Stimulated activated CD8-positive, alpha-beta memory T cell treated with anti-CD3 and anti-CD28 coated beads, Interleukin-2, amount 100 ng/mL, for 48 hours (primary cell): ENCODE measurements at regions not wholly inside any gene's neighbourhood (a gene's known extent, or its start where the extent isn't known, plus 50 kb on each side); places are given as distances from the start of the nearest gene placed in this dataset.
A peak's percentile ranks its signal among the peaks of the same experiment; 100 is the strongest.

ENCODE experiments used
- DNase-seq, 2 donors: peaks; one replicate each; pipeline ENCODE4 v3.0.0-alpha.2; 2020; ENCODE audit warnings: low read depth in 2 of 2

DNA sequence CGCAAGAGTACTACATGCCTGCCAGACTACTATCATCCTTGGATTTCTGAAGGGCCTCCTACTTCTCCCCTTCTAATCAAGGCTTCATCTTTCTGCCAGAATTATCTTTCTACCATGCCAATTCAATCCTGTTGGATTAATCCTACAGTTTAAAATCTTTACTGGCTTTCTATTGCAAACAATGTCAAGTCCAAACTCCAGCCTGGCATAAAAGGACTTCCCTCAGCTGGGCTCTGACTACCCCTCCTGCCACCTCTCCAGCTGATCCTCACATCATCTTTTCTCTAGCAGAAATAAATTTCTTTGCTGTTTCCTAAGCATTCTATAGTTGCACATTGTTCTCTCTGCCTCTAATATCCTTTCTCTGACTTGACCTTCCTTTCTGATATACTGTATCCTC lies 119.7 kb upstream of the RAD23B start:
- DNase-seq, result no peak

DNA sequence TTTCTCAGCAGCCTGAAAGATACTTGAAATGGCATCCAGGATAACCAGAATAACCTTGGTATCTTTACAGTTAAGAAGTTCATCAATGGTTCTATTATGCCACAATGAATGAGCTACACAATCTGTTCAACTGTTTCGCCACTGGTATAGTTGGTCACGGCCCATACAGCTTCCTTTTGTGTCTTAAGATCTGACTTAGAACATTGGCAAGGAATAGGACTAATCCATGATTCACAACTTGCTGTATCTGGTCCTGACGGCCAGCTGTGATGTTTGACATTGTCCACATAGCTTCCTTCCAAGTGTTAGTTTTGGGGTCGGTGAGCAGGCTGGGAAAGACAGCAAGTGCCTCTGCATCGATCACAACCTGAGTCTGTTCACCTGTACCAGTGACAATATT lies 113.3 kb upstream of the RAD23B start:
- no peak for DNase-seq

DNA sequence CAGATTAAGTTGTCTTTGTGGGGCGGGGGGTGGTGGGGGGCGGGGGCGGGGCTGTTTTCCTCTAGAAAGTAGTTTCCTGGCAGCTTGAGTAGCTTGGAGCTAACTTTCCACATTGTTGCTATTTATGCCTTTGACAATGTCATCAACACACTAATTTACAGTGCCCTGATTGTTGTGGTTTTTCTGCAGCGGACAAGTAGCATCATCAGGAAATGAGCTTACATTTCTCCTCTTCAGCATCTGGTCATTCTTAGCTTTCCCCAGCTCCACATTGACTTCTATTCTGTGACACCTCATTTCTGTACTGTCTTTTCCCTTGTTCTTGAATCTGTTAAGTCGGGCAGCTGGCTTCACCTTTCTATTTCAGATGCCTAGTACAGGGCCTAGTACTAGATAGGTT lies 112.3 kb upstream of the RAD23B start:
- DNase-seq, result no peak

DNA sequence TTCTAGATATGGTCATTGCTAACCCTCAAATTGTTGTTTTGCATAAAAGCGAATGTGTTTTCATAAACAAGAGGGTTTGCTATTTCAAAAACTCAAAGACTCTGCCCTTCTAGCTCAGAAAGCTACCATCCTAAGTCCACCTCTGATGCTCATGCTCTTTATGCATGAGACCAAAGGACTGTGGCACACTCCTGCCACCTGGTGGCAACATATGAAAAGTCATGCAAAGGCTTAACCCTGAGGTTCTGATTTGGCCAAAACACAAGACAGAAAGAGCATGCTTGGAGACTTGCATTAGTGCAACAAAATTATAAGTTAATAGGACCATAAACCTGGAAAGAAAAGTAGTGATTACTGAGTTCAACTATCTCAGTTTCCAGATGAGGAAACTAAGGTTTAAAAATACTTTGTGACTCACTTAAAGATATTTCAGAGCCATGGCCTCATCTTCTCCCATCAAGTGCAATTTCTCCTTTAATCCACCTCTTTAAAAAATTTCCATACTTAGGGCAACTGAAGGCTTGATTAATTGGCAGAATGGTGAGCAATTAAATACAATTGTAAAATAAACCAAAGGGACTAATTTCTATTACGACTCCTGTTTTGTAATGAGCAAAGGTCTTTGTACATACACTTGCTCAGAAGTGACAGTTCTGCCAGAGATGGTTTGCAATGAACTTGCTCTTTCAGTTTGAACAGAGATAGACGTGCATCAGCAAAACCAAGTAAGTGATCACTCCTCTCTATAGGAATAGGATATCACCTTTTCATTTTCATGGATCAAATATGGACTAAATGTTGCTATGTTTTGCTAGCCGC lies 110.7 kb upstream of the RAD23B start:
- peak; percentile 32 to 53 for DNase-seq

DNA sequence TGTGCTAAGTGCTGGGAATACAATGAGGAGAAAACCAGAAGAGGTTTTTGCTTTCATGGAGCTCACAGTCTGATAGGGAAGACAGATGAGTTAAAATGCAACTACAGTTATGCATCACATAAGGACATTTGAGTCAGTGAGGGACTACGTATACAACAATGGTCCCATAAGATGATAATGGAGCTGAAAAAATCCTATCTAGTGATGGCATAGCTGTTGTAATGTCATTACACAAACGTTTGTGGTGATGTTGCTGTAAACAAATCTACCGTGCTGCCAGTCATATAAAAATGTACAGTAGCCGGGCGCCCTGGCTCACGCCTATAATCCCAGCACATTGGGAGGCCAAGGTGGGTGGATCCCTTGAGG lies 110.1 kb upstream of the RAD23B start:
- no peak for DNase-seq

DNA sequence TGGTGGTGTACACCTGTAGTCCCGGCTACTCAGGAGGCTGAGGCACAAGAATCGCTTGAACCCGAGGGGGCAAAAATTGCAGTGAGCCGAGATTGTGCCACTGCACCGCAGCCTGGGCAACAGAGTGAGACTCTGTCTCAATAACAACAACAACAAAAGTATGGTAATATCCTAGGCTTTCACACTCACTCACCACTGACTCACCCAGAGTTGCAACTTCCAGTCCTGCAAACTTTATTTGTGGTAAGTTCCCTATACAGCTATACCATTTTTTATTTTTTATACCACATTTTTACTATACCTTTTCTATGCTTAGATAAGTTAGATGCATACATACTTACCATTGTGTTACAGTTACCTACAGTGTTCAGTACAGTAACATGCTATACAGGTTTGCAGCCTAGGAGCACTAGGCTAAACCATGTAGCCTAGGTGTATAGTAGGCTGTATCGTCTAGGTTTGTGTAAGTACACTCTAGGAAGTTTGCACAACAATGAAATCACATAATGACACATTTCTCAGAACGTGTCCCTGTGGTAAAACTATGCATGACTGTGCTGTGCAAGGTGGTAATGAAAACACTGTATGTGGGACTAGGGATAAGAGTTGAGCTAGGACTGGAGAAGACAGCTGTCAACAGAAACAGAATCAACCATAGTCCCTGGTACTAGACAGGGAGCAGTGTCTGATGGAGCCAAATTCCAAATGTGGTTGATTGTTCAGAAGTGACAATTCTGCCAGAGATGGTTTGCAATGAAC lies 109.5 kb upstream of the RAD23B start:
- DNase-seq, result no peak

DNA sequence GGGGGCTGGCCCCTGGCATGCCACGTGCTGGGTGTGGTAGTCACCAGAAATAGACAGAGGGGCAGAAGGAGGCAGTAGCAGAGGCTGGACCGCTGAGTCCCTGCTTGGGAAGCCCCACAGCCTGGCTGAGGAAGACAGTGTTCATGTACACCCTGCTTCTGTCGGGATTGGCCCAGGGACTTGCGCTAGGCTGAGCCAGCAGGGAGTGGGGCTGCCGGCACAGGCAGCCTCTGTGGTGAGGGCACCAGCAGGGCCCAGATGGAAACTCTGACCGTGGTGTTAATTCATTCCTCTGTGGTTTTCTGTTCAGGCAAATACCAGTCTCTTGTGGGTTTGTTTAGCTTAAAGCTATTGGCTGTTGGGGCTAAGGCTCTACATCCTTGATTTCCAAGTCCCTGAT lies 108.6 kb upstream of the RAD23B start:
- DNase-seq, result no peak

DNA sequence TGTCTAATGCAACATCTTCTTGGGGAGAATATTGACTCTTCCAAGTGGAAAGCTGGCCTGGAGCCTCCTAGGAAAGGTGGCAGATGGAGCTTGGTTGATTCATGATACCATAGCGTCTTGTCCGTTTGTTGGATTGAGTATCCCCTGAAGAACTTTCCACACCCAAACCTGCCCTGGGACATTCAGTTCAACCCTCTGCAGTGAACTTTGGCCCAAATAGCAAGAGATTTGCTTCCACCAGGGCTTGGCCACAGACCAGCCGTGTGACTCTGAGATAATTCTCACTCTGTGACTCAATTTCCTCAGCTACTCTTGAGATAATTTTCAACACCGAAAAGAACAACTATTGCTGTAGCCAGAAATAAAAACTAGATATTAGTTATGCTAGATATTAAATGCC lies 108.0 kb upstream of the RAD23B start:
- no peak for DNase-seq

DNA sequence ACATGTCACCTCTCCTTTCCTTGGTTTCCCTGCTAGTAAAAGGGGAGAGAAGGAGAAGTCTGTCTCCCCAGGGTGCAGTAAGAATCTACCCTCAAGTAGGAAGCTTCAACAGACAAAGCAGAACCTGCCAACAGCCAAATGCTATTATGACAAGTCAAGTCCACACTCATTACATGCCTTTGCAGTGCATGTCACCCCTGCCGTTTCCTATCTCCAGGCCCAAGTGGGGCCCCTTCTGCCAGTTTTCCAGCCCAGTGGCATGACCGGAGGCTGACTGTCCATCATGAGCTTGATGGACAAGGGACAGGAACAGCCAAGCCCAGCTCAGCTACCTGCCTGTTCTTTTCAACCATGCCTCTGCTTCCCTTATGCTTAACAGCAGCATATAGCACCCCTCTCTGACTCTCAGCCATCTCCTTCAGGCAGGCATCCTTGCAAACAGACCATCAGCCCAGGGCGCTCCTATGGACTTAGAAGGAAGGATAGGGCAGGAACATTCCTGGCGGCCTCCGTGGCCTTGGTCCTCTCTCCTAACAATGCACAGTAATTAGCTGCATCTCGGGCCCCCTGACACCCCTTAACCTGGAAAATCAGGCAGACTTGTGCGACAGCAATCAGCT lies 107.2 kb upstream of the RAD23B start:
- DNase-seq, result no peak

DNA sequence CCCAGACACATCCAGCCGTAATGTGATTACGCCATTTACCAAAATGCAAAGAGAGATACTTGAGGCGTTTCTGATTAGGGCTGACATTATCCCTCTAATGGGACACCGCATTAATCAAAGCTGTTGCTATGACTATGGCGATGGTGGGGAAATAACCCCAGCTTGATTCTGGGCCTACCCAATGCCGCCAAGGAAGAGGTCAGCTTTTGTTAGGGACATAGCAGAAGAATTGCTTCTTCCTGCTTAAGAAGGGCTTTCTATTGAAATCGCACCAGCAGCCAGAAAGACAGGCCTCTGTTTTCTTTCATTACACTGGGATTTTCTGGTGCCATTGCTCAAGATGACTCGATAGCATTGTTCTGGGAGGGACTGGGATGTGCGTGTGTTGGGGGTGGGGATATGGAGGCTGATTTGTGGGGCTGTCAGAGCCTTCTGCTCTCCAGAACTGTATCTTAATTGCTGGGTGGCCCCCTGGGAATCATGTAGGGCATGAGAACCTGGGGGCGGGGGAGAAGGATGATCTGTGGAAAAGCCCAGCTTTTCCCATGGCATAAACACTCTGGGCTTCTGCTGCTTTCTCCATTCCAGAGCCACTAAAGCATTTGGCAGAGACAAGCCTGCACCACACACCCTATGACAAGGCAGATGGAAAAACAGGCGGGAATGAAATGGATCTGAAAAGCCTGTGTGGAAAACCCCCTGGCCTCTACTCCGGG lies 106.5 kb upstream of the RAD23B start:
- DNase-seq, result no peak

DNA sequence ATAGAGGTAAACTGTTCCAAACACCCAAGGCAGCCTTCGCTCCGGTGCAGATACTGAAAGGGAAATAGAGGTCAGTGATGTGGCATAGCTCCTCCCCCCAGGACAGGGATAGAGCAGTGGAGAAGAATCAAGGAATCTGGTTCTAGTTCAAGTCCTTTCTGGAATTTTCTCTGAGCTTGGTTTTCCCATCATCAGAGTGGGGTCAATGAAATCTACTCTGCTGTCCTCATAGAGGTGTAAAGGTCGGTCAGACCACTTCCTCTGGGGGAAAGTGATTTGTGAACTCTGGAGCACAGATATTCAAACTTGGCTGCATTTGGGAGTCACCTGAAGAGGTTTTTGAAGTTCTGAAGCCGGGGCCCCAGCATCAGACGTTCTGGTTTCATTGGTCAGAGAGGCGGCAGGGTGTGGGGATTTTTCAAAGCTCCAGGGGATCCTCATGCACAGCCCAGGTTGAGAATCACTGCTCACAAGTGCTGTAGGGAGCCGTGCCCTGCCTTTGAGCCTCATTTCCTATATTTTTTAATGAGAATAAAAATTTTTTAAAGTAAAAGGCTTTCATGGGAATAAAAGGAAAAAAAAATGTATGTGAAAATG lies 105.7 kb upstream of the RAD23B start:
- DNase-seq, result no peak

DNA sequence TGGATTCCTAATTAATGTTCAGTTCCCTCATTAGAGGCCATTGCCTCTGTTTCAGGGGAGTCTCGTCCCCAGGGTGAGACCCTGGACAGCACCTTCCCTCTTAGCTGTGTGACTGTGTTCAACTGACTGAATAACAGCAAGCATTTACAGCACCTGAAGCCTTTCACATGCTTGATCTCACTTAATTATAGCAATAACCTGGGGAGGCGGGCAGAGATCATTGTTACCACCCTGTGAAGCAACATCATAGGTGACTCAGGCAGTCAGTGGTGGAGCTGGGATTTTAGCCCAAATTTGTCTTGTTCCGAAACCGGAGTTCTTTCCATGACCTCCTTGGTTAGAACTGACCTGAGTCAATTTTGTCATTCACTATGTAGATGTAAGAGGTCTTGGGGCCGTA lies 105.2 kb upstream of the RAD23B start:
- no peak for DNase-seq

DNA sequence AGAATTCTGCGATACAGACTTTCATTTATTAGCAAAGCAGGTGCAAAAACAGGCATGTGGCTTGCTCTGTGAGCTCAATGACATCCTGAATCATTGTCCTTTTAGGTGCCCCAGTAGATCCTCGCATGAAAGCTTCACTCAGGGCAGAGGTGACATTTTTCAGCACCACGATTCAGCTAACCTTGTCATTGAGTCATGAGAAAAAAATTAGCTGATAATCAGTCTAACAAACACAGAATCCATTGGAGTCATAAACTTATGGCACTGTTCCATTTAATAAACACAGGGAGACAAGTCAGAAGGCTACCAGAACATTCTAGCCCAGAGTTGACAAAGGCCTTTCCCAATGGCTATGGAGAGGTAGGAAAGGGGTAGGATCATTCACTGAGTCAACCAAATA lies 104.8 kb upstream of the RAD23B start:
- no peak for DNase-seq

DNA sequence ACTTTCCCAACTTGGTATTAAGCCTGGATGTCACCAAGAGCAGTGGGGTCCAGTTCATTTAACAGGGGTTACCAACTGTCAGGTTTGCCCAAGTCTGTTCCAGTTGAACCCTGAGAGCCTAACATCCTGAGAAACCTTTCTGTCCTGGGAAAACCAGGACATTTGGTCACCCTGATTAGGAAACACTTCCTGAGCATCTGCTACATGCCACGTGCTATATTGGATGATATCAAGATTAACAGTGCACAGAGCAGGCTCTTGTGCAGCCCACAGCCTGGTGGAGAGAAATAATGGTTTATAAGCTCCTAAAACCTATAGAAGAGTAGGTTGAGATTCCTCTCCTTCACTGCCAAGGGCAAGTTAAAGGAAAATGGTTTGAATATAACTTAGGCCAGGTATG lies 102.9 kb upstream of the RAD23B start:
- DNase-seq, result no peak

DNA sequence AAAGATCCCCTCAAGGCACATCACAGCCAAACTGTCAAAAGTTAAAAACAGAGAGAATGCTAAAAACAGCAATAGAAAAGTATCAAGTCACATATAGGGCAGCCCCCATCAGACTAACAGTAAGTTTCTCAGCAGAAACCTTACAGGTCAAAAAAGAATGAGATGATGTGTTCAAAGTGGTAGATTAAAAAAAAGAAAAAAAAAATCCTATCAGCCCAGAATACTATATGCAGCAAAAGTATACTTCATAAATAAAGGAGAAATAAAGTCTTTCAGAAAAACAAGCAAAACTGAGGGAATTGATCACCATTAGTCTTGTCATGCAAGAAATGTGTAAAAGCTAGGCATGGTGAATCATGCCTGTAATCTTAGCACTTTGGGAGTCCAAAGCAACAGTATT lies 99.9 kb upstream of the RAD23B start:
- DNase-seq, result no peak

DNA sequence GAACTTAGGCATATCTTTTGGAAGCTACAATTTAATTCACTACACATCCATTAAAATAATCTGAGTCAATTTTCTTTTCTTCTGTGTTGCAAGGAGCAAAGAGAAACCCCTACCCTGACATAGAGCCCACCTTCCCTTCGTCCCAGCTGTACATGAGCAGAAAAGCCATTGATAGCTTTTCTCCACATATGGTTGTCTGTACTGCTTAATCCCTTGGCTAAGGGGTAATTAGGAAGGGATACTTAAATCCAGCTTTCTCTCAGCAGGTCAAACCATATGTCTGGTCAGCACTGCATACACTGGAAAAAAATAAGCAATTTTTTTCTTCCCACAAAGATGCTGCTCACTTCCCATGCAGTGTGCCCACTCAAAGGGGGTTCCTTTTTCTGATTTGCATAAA lies 94.7 kb upstream of the RAD23B start:
- DNase-seq, result no peak

DNA sequence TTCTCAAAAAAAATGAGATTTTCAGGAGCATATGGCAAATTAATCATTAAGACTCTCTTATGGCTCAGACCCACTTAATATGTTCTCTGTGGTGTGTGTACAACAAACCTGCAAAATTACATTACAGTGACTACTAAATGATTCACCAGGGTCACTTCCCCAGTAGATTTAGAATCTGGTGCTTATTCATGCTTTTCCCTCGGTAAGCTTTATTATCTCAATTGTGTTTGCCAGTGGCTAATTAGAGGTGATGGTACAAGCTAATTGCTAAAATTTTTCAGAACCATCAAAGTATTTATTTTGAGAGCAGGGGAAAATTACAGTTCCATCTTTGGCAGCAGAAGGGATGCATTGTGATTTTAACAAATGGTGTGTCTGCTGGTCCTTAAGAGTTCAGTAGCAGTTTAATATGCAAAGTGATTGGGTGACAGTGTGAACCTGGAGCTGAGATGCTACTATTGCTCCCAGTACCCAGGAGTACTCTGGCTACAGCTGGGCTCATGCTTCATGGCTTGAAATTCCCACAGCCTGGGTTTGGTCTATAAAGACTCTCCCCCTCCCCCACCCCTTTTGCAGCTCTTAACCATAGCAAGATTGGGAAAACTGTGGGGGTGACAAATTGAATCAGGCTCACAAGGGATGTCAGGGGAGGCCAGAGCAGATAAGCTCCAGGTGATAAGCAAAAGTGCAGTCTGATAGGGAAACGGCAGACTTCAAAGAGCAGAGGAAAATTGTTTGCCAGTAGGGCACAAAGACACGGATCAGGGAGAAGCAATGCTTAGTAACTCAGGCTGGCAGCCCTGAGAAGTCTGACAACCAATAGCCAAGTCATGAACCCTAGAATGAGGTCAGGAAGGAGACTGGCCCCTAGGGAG lies 92.8 kb upstream of the RAD23B start:
- DNase-seq, result no peak

DNA sequence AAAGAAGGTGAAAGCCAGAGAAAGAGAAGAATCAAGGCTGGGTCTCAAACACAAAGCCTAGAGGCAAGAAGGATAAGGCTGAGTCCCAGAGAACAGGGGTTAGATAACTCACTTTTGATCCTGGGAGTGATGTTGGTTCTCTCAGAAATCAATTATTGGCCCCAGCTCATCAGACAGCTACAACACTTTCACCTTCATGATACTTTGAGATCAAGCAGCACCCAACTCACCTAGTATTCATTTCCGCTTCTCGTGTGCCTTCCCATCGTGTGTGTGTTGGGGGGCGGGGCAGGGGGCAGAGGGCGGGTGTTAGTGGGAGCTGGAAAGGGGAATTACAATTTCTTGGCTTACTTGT lies 92.2 kb upstream of the RAD23B start:
- DNase-seq, result no peak

DNA sequence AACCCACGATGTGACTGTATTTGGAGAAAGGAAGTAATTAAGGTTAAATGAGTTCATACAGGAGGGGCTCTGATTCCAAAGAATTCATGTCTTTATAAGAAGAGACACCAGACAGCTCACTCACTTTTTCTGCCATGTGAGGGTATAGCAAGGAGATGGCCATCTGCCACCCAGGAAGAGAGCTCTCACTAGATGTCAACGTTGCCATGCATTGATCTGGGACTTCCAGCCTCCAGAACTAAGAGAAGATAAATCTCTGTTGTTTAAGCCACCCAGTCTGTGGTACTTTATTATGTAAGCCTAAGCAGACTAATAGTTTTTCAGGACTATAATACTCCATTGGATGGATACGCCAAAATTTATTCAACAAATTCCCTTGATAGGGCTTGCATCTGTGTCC lies 89.8 kb upstream of the RAD23B start:
- DNase-seq, result no peak

DNA sequence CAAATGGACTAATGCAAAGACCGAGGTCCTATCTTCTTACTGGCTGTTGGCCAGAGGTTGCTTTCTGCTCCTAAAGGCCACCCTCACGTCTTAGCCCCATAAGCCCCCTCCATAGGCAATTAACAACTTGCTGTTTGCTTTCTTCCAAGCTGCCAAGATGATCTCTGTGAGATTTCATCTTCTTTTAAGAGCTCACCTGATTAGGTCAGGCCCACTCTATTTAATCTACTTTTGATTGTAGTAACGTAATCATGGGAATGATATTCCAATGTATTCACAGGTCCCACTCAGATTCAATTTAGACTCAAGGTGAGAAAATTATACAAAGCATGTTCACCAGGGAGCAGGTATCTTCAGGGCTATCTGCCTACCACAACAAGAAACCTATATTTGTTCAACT lies 84.4 kb upstream of the RAD23B start:
- DNase-seq, result no peak

DNA sequence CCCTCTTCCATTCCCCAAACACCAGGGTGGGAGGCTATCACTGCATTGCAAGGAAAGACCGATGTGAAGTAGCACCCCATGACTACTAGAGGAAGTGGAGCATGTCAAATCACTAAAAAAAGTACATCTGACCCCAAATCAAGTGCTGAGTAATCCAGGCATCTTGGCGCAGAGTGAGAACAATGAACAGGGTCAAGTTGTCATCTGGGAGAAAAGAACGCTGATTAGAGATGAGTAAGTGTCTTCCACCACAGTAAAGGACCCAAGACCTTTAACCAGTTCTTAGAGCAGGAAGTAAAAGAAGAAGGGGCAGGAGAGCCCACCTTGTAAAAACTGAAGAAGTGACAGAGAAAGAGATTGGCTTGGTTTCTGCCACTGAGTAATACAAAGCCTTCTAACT lies 75.0 kb upstream of the RAD23B start:
- DNase-seq, result no peak
